Activated CD8-positive, alpha-beta memory T cell treated with anti-CD3 and anti-CD28 coated beads, Interleukin-2, amount 50 U/mL, for 4 hours (primary cell): ENCODE measurements at regions not wholly inside any gene's neighbourhood (a gene's known extent, or its start where the extent isn't known, plus 50 kb on each side); places are given as distances from the start of the nearest gene placed in this dataset.
"Not testable (repeated sequence)": the region's sequence is repeated elsewhere in the genome, so short reads cannot be mapped to it uniquely, and the experiment has no call there.

Source experiments
- DNase-seq: peaks from one replicate; pipeline ENCODE4 v3.0.0-alpha.2; 2020

GRCh38 chr6:169142538-169142844, 111.2 kb downstream of the THBS2 start:
- DNase-seq = no peak

- no peak for DNase-seq
Measured at GRCh38 chr6:169141671-169142537, 111.7 kb downstream of the THBS2 start.

GRCh38 chr6:169140986-169141495, 112.6 kb downstream of the THBS2 start:
- DNase-seq = no peak

- no peak for DNase-seq
Measured at GRCh38 chr6:169139179-169139971, 114.3 kb downstream of the THBS2 start.

GRCh38 chr6:169132352-169132940, 121.2 kb downstream of the THBS2 start:
- no peak for DNase-seq

GRCh38 chr6:169131390-169131789, 122.3 kb downstream of the THBS2 start:
- DNase-seq = no peak

GRCh38 chr6:169130113-169130512, 123.5 kb downstream of the THBS2 start:
- no peak for DNase-seq

- DNase-seq = no peak
Measured at GRCh38 chr6:169121013-169121412, 132.6 kb downstream of the THBS2 start.

GRCh38 chr6:169119669-169120068, 134.0 kb downstream of the THBS2 start:
- no peak for DNase-seq

- no peak for DNase-seq
Measured at GRCh38 chr6:169118346-169118830, 135.3 kb downstream of the THBS2 start.

GRCh38 chr6:169117663-169118062, 136.0 kb downstream of the THBS2 start:
- no peak for DNase-seq

GRCh38 chr6:169115632-169116031, 138.0 kb downstream of the THBS2 start:
- no peak for DNase-seq

GRCh38 chr6:169114632-169115031, 139.0 kb downstream of the THBS2 start:
- DNase-seq = not testable (repeated sequence)

- no peak for DNase-seq
Measured at GRCh38 chr6:169112483-169113320, 140.9 kb downstream of the THBS2 start.

- no peak for DNase-seq
Measured at GRCh38 chr6:169111203-169111602, 142.4 kb downstream of the THBS2 start.

- DNase-seq = no peak
Measured at GRCh38 chr6:169109411-169110220, 144.0 kb downstream of the THBS2 start.

- no peak for DNase-seq
Measured at GRCh38 chr6:169108753-169109152, 144.9 kb downstream of the THBS2 start.

- DNase-seq = no peak
Measured at GRCh38 chr6:169106176-169106575, 147.5 kb downstream of the THBS2 start.

GRCh38 chr6:169101981-169102380, 151.7 kb downstream of the THBS2 start:
- no peak for DNase-seq

- no peak for DNase-seq
Measured at GRCh38 chr6:169101036-169101805, 152.4 kb downstream of the THBS2 start.
